Motor neuron (in vitro differentiated cells): ENCODE measurements at regions not wholly inside any gene's neighbourhood (a gene's known extent, or its start where the extent isn't known, plus 50 kb on each side); places are given as distances from the start of the nearest gene placed in this dataset.

Experiments
- ATAC-seq, 8 experiments: fragments of 200-7000 bp; cut with Tn5 transposase; replicated peaks in 6 of 8; 2 replicates each; pipeline ENCODE4 v1.8.0; 2021; ENCODE audit warnings: mild to moderate bottlenecking in 8 of 8, moderate library complexity in 8 of 8
- H3K27ac ChIP-seq, 2 donors: fragments of 250-450 bp; sonication (Bioruptor Pico); 2 replicates each; pipeline ENCODE4 v1.9.0; 2021; ENCODE audit warnings: antibody characterized with exemption in 2 of 2, mild to moderate bottlenecking in 2 of 2, moderate library complexity in 1 of 2
- H3K4me1 ChIP-seq, 2 donors: fragments of 250-450 bp; sonication (Bioruptor Pico); replicated peaks in 1 of 2; 2 replicates each; pipeline ENCODE4 v1.6.1; 2021; ENCODE audit warnings: antibody characterized with exemption in 2 of 2, mild to moderate bottlenecking in 2 of 2, moderate library complexity in 1 of 2
- H3K4me3 ChIP-seq, 5 donors: fragments of 250-450 bp; sonication (Bioruptor Pico); 2 replicates each; pipeline ENCODE4 v1.9.0; 2021; ENCODE audit warnings: antibody characterized with exemption in 5 of 5, mild to moderate bottlenecking in 5 of 5, moderate library complexity in 4 of 5
- WGBS, 10 experiments: fragments of 450-650 bp; shearing (Covaris generic); methylation state at CpG; one replicate each; pipeline ENCODE4 v1.0.0; 2022; 5-methylcytosine and 5-hydroxymethylcytosine counted together
- in situ Hi-C, 9 experiments: fragments of 400-800 bp; cut with MboI; loops; one replicate each; pipeline ENCODE4 v1.15.0; 2021; ENCODE audit warnings: low sequenced_read_pairs in 9 of 9, low pct_unique_long_range_greater_than_20kb in 2 of 9; ENCODE audit not compliant: unreplicated experiment in 9 of 9

GRCh38 chr6:82568290-82568993 is 204.8 kb downstream of the TPBG start:
- no peak overlapping the region for H3K4me3 ChIP-seq
- in situ Hi-C loops, result no loop called here
- no peak for ATAC-seq
- 12 to 100% (median 80%) methylated on average over 1 to 6 of the region's 6 CpGs; no CpG with 5 or more reads in 1 of the 10 experiments for WGBS, 10 experiments
- H3K27ac ChIP-seq, result no peak overlapping the region
- H3K4me1 ChIP-seq, result peaks cover 12 to 31% of the 10 kb centered on the region in 2 donors

GRCh38 chr6:82569022-82569421 is 205.4 kb downstream of the TPBG start:
- no peak overlapping the region for H3K27ac ChIP-seq
- H3K4me1 ChIP-seq, result peaks cover 12 to 37% of the 10 kb centered on the region in 2 donors
- in situ Hi-C loops, result no loop called here
- H3K4me3 ChIP-seq, result no peak overlapping the region
- ATAC-seq, result no peak
- WGBS, 10 experiments, result 44 to 100% (median 86%) methylated on average over 1 of the region's 1 CpG; no CpG with 5 or more reads in 1 of the 10 experiments

GRCh38 chr6:82570083-82570482 is 206.5 kb downstream of the TPBG start:
- no peak overlapping the region for H3K27ac ChIP-seq
- 20 to 100% (median 81%) methylated on average over 1 to 3 of the region's 3 CpGs; no CpG with 5 or more reads in 2 of the 10 experiments for WGBS, 10 experiments
- peaks cover 12 to 45% of the 10 kb centered on the region in 2 donors for H3K4me1 ChIP-seq
- in situ Hi-C loops, result no loop called here
- no peak overlapping the region for H3K4me3 ChIP-seq
- ATAC-seq, result peak in 2 of 8 experiments; percentile 73 to 93

- Histone ChIP-seq H3K27ac (no peak overlapping the region), H3K4me1 (peaks cover 12 to 45% of the 10 kb centered on the region in 2 donors), H3K4me3 (no peak overlapping the region)
- in situ Hi-C loops, result no loop called here
- 6 to 100% (median 60%) methylated on average over 1 to 2 of the region's 2 CpGs; no CpG with 5 or more reads in 2 of the 10 experiments for WGBS, 10 experiments
- ATAC-seq, result peak in 5 of 8 experiments; percentile 52 to 62 (median 55)
Measured at GRCh38 chr6:82571455-82571854, 207.8 kb downstream of the TPBG start.

GRCh38 chr6:82573254-82573972 is 209.8 kb downstream of the TPBG start:
- peak in 1 of 8 experiments; percentile 46 for ATAC-seq
- in situ Hi-C loops, result no loop called here
- H3K4me3 ChIP-seq, result no peak overlapping the region
- H3K27ac ChIP-seq, result peak overlapping the region in 1 of 2 donors; percentile 8
- WGBS, 10 experiments, result 12 to 83% (median 51%) methylated on average over 2 to 3 of the region's 3 CpGs
- H3K4me1 ChIP-seq, result peaks cover 12 to 45% of the 10 kb centered on the region in 2 donors

GRCh38 chr6:82576284-82576683 is 212.7 kb downstream of the TPBG start:
- H3K4me3 ChIP-seq, result no peak overlapping the region
- in situ Hi-C loops, result loop anchor here in 2 of 9 experiments (25.0 kb wide), 1 partner anchor 314 kb away; no protein-coding TSS in a partner anchor

GRCh38 chr6:82584194-82584695 is 220.6 kb downstream of the TPBG start:
- Histone ChIP-seq H3K4me1 (peaks cover 0 to 11% of the 10 kb centered on the region in 2 donors), H3K4me3 (no peak overlapping the region), H3K27ac (no peak overlapping the region)
- in situ Hi-C loops, result loop anchor here in 2 of 9 experiments (25.0 kb wide), 1 partner anchor 322 kb away; no protein-coding TSS in a partner anchor
- ATAC-seq, result no peak
- WGBS, 10 experiments, result 25 to 100% (median 56%) methylated on average over 1 to 6 of the region's 6 CpGs; no CpG with 5 or more reads in 2 of the 10 experiments

More at GRCh38 chr6:82576284-82576683, 212.7 kb downstream of the TPBG start:
- Histone ChIP-seq H3K27ac (no peak overlapping the region), H3K4me1 (peaks cover 12 to 35% of the 10 kb centered on the region in 2 donors)
- 0 to 100% (median 96%) methylated on average over 1 of the region's 1 CpG; no CpG with 5 or more reads in 2 of the 10 experiments for whole genome bisulfite sequencing, 10 experiments
- ATAC-seq, result no peak

GRCh38 chr6:82584856-82585255 is 221.2 kb downstream of the TPBG start:
- WGBS, 10 experiments, result 17 to 100% (median 95%) methylated on average over 1 to 3 of the region's 3 CpGs; no CpG with 5 or more reads in 4 of the 10 experiments
- H3K4me1 ChIP-seq, result peaks cover 0 to 11% of the 10 kb centered on the region in 2 donors
- no peak overlapping the region for H3K27ac ChIP-seq
- no peak for ATAC-seq
- H3K4me3 ChIP-seq, result no peak overlapping the region
- in situ Hi-C loops, result loop anchor here in 2 of 9 experiments (25.0 kb wide), 1 partner anchor 323 kb away; no protein-coding TSS in a partner anchor

- 100% methylated on average over 1 of the region's 3 CpGs; no CpG with 5 or more reads in 8 of the 10 experiments for WGBS, 10 experiments
- in situ Hi-C loops, result loop anchor here in 2 of 9 experiments (25.0 kb wide), 1 partner anchor 326 kb away; no protein-coding TSS in a partner anchor
Measured at GRCh38 chr6:82588020-82588419, 224.4 kb downstream of the TPBG start.

GRCh38 chr6:82588859-82589412 is 225.3 kb downstream of the TPBG start:
- no peak for ATAC-seq
- Histone ChIP-seq H3K4me3 (no peak overlapping the region), H3K27ac (no peak overlapping the region), H3K4me1 (peaks cover 0 to 11% of the 10 kb centered on the region in 2 donors)
- WGBS, 10 experiments, result 0 to 88% (median 6%) methylated on average over 1 of the region's 1 CpG; no CpG with 5 or more reads in 7 of the 10 experiments
- in situ Hi-C loops, result loop anchor here in 2 of 9 experiments (25.0 kb wide), 1 partner anchor 327 kb away; no protein-coding TSS in a partner anchor

More at GRCh38 chr6:82588020-82588419, 224.4 kb downstream of the TPBG start:
- Histone ChIP-seq H3K27ac (no peak overlapping the region), H3K4me1 (peaks cover 0 to 11% of the 10 kb centered on the region in 2 donors), H3K4me3 (no peak overlapping the region)
- no peak for ATAC-seq

GRCh38 chr6:82589509-82590206 is 226.0 kb downstream of the TPBG start:
- no peak overlapping the region for H3K27ac ChIP-seq
- WGBS, 10 experiments, result 10 to 51% (median 30%) methylated on average over 1 to 3 of the region's 5 CpGs; no CpG with 5 or more reads in 3 of the 10 experiments
- ATAC-seq, result peak in 6 of 8 experiments; percentile 27 to 78 (median 54)
- in situ Hi-C loops, result loop anchor here in 2 of 9 experiments (25.0 kb wide), 1 partner anchor 327 kb away; no protein-coding TSS in a partner anchor
- no peak overlapping the region for H3K4me3 ChIP-seq
- peaks cover 0 to 7% of the 10 kb centered on the region in 2 donors for H3K4me1 ChIP-seq

GRCh38 chr6:82597201-82597600 is 233.6 kb downstream of the TPBG start:
- in situ Hi-C loops, result loop anchor here in 2 of 9 experiments (25.0 kb wide), 1 partner anchor 335 kb away; no protein-coding TSS in a partner anchor
- peak in 3 of 8 experiments; percentile 42 to 65 (median 45) for ATAC-seq
- Histone ChIP-seq H3K4me1 (peaks cover 0 to 7% of the 10 kb centered on the region in 2 donors), H3K4me3 (no peak overlapping the region), H3K27ac (no peak overlapping the region)
